IMR-90 (cell line): ENCODE measurements at regions not wholly inside any gene's neighbourhood (a gene's known extent, or its start where the extent isn't known, plus 50 kb on each side); places are given as distances from the start of the nearest gene placed in this dataset.

ENCODE experiments used
- ATAC-seq: fragments of 200-7000 bp; cut with Tn5 transposase; 2 replicates; pipeline ENCODE4 v1.9.1; 2020; ENCODE audit warnings: low read depth, mild to moderate bottlenecking, moderate library complexity
- BruUV-seq: library from RNA; stranded (reverse); fragments of 400-500 nt; replicated peaks from 2 replicates; lab custom pipeline; 2021; lab: Mats Ljungman, UMichigan
- CTCF ChIA-PET: fragments of 300-600 bp; formaldehyde crosslinking; extraction: SDS; loops from one replicate; lab custom pipeline; 2021; ENCODE audit warnings: antibody characterized with exemption; lab: Yijun Ruan, JAX
- POLR2A ChIA-PET: fragments of 300-600 bp; sonication (Branson Sonifier 250); formaldehyde crosslinking; loops from one replicate; lab custom pipeline; 2022; ENCODE audit warnings: antibody characterized with exemption; ENCODE audit not compliant: unreplicated experiment; lab: Charles Lee
- DNase-seq: peaks from one replicate; pipeline ENCODE4 v3.0.0; 2013
- H2AFZ ChIP-seq: replicated peaks from 2 replicates; pipeline ENCODE3; 2013; ENCODE audit warnings: low read length, mild to moderate bottlenecking; ENCODE audit not compliant: poor library complexity
- H2AK5ac ChIP-seq: 2 replicates; pipeline ENCODE4 v1.6.1; 2013; ENCODE audit warnings: low read depth, low read length, inconsistent platforms
- H2AK9ac ChIP-seq: replicated peaks from 2 replicates; pipeline ENCODE3; 2013; ENCODE audit warnings: mild to moderate bottlenecking, low read depth, low read length, moderate library complexity; ENCODE audit not compliant: poor library complexity
- H2BK120ac ChIP-seq: 2 replicates; pipeline ENCODE4 v1.6.1; 2013; ENCODE audit warnings: low read depth, low read length, inconsistent platforms
- H2BK15ac ChIP-seq: 3 replicates; pipeline ENCODE4 v1.6.1; 2013; ENCODE audit warnings: low read depth, low read length, inconsistent platforms
- H2BK20ac ChIP-seq: 2 replicates; pipeline ENCODE4 v1.6.1; 2013; ENCODE audit warnings: low read depth, mild to moderate bottlenecking, inconsistent platforms, low read length, moderate library complexity
- H2BK5ac ChIP-seq: 2 replicates; pipeline ENCODE4 v1.6.1; 2013; ENCODE audit warnings: mild to moderate bottlenecking, low read depth, low read length, inconsistent platforms; ENCODE audit not compliant: poor library complexity, severe bottlenecking
- H3K14ac ChIP-seq: replicated peaks from 2 replicates; pipeline ENCODE4 v1.6.1; 2013; ENCODE audit warnings: low read depth, low read length, inconsistent platforms
- H3K18ac ChIP-seq: 2 replicates; pipeline ENCODE4 v1.6.1; 2013; ENCODE audit warnings: low read depth, low read length, control low read depth
- H3K23ac ChIP-seq: 2 replicates; pipeline ENCODE4 v1.6.1; 2013; ENCODE audit warnings: low read depth, low read length, inconsistent platforms
- H3K27ac ChIP-seq: 2 replicates; pipeline ENCODE4 v1.5.1; 2013; ENCODE audit warnings: mild to moderate bottlenecking, control low read depth, low read length; ENCODE audit not compliant: insufficient read depth
- H3K27me3 ChIP-seq: 2 replicates; pipeline ENCODE4 v1.6.1; 2013; ENCODE audit warnings: low read length; ENCODE audit not compliant: control insufficient read depth, insufficient read depth
- H3K36me3 ChIP-seq: 2 replicates; pipeline ENCODE4 v1.6.1; 2013; ENCODE audit warnings: low read length, mixed read lengths; ENCODE audit not compliant: control insufficient read depth, insufficient read depth
- H3K4ac ChIP-seq: 2 replicates; pipeline ENCODE4 v1.6.1; 2013; ENCODE audit warnings: low read depth, low read length, inconsistent platforms
- H3K4me1 ChIP-seq: 2 replicates; pipeline ENCODE4 v1.6.1; 2013; ENCODE audit warnings: low read length, mixed read lengths; ENCODE audit not compliant: control insufficient read depth, insufficient read depth
- H3K4me2 ChIP-seq: 2 replicates; pipeline ENCODE4 v1.6.1; 2013; ENCODE audit warnings: low read depth, mild to moderate bottlenecking, control low read depth, low read length, moderate library complexity
- H3K4me3 ChIP-seq: 2 replicates; pipeline ENCODE4 v1.5.1; 2013; ENCODE audit warnings: low read depth, mild to moderate bottlenecking, control low read depth, low read length, moderate library complexity; ENCODE audit not compliant: insufficient read depth
- H3K56ac ChIP-seq: 2 replicates; pipeline ENCODE4 v1.6.1; 2013; ENCODE audit warnings: low read length, inconsistent platforms; ENCODE audit not compliant: insufficient read depth; ENCODE audit errors: extremely low read depth
- H3K79me1 ChIP-seq, 2 experiments: 2 replicates each; pipeline ENCODE4 v1.6.1; 2013; ENCODE audit warnings: low read length in 2 of 2, inconsistent platforms in 1 of 2, low read depth in 1 of 2
- H3K9ac ChIP-seq: 2 replicates; pipeline ENCODE4 v1.6.1; 2013; ENCODE audit warnings: low read depth, low read length, control low read depth
- H3K9me1 ChIP-seq: 2 replicates; pipeline ENCODE4 v1.6.1; 2013; ENCODE audit warnings: low read length, inconsistent platforms; ENCODE audit not compliant: insufficient read depth
- H3K9me3 ChIP-seq: 2 replicates; pipeline ENCODE4 v1.6.1; 2013; ENCODE audit warnings: low read length; ENCODE audit not compliant: control insufficient read depth, insufficient read depth
- H4K20me1 ChIP-seq: 2 replicates; pipeline ENCODE4 v1.6.1; 2013; ENCODE audit warnings: low read length, inconsistent platforms; ENCODE audit not compliant: insufficient read depth
- H4K5ac ChIP-seq: 2 replicates; pipeline ENCODE4 v1.6.1; 2013; ENCODE audit warnings: mild to moderate bottlenecking, low read depth, low read length, control low read depth
- H4K8ac ChIP-seq, 2 experiments: 2 replicates each; pipeline ENCODE4 v1.6.1; 2013; ENCODE audit warnings: low read depth in 2 of 2, low read length in 2 of 2, control low read depth in 1 of 2, inconsistent platforms in 1 of 2
- H4K91ac ChIP-seq: 2 replicates; pipeline ENCODE4 v1.6.1; 2013; ENCODE audit warnings: low read depth, low read length, inconsistent platforms; ENCODE audit not compliant: insufficient read depth
- BHLHE40 ChIP-seq: fragments of 150-350 bp; IDR thresholded peaks from 2 replicates; pipeline ENCODE4 v1.6.1; 2016; ENCODE audit warnings: mild to moderate bottlenecking, low read depth, low read length
- CEBPB ChIP-seq: IDR thresholded peaks from 2 replicates; pipeline ENCODE4 v1.6.1; 2012; ENCODE audit warnings: low read depth, low read length, improper control_type of control experiment
- CTCF ChIP-seq: conservative IDR thresholded peaks from 2 replicates; pipeline ENCODE4 v1.5.1; 2012; ENCODE audit warnings: mild to moderate bottlenecking, low read depth, low read length, improper control_type of control experiment
- ELK1 ChIP-seq: fragments of 150-350 bp; IDR thresholded peaks from 2 replicates; pipeline ENCODE4 v1.6.1; 2016; ENCODE audit warnings: low read depth, mild to moderate bottlenecking, low read length, moderate library complexity, borderline replicate concordance
- FOS ChIP-seq: fragments of 150-350 bp; IDR thresholded peaks from 2 replicates; pipeline ENCODE4 v1.6.1; 2016; ENCODE audit warnings: low read depth, low read length
- MAFK ChIP-seq: IDR thresholded peaks from 2 replicates; pipeline ENCODE4 v1.6.1; 2012; ENCODE audit warnings: low read depth, low read length, improper control_type of control experiment
- MAZ ChIP-seq: IDR thresholded peaks from 2 replicates; pipeline ENCODE4 v1.6.1; 2012; ENCODE audit warnings: low read depth, mild to moderate bottlenecking, low read length, improper control_type of control experiment, moderate library complexity, borderline replicate concordance
- NFE2L2 ChIP-seq: fragments of 150-350 bp; IDR thresholded peaks from 2 replicates; pipeline ENCODE4 v1.6.1; 2016; ENCODE audit warnings: low read depth, mild to moderate bottlenecking, low read length
- SMC3 ChIP-seq: fragments of 150-350 bp; IDR thresholded peaks from 2 replicates; pipeline ENCODE4 v1.6.1; 2016; ENCODE audit warnings: low read depth, mild to moderate bottlenecking, antibody characterized with exemption, low read length, moderate library complexity
- WGBS, 2 experiments: methylation state at CpG; one replicate each; pipeline versions ENCODE4 v1.1.5 to v1.1.7; 2013; ENCODE audit warnings: missing lambda C conversion rate in 2 of 2; ENCODE audit not compliant: insufficient read length in 1 of 2; ENCODE audit errors: extremely low coverage in 2 of 2; 5-methylcytosine and 5-hydroxymethylcytosine counted together
- dilution Hi-C: fragments of 300-500 bp; cut with HindIII; formaldehyde crosslinking; loops from one replicate; pipeline ENCODE4 v1.14.3; 2018; ENCODE audit warnings: low sequenced_read_pairs; ENCODE audit not compliant: unreplicated experiment
- in situ Hi-C: fragments of 300-500 bp; cut with MboI; formaldehyde crosslinking; loops from 3 replicates; pipeline ENCODE4 v1.14.3; 2019; ENCODE audit warnings: low sequenced_read_pairs, inconsistent platforms, mixed read lengths
- intact Hi-C: fragments of 100-400 bp; cut with micrococcal nuclease; formaldehyde crosslinking; loops from 2 replicates; pipeline ENCODE4 v1.10.0; 2022

GRCh38 chr19:34066007-34066643, 106.2 kb upstream of the LSM14A start:
- Histone ChIP-seq H3K9ac (no peak overlapping the region), H3K4me2 (no peak overlapping the region), H3K9me3 (no peaks in the 10 kb centered on the region), H2BK20ac (no peak overlapping the region), H3K36me3 (no peaks in the 10 kb centered on the region), H4K5ac (no peak overlapping the region), H3K4ac (no peak overlapping the region), H2AK5ac (no peak overlapping the region), H3K79me1 (no peaks in the 10 kb centered on the region), H4K20me1 (no peaks in the 10 kb centered on the region), H3K9me1 (no peaks in the 10 kb centered on the region), H3K4me1 (no peaks in the 10 kb centered on the region), H2AFZ (no peak overlapping the region), H2BK15ac (no peak overlapping the region), H3K56ac (no peak overlapping the region), H4K8ac (no peak overlapping the region), H2BK120ac (no peak overlapping the region), H3K18ac (no peak overlapping the region), H3K27me3 (no peaks in the 10 kb centered on the region), H2AK9ac (no peak overlapping the region), H3K14ac (no peak overlapping the region), H4K91ac (no peak overlapping the region), H3K23ac (no peak overlapping the region), H3K27ac (no peak overlapping the region), H2BK5ac (no peak overlapping the region), H3K4me3 (no peak overlapping the region)
- DNase-seq (no peak), ATAC-seq (no peak)
- ChIA-PET POLR2A (interaction anchor here (0.6 kb wide), 1 partner anchor 260 kb away, joined by 3 read pairs; no protein-coding TSS in a partner anchor), CTCF (interaction anchor here (0.9 kb wide), 1 partner anchor 24 kb away, joined by 3 read pairs; no protein-coding TSS in a partner anchor)
- TF ChIP-seq MAZ (no peak), BHLHE40 (no peak), CEBPB (no peak), CTCF (no peak), FOS (no peak), ELK1 (no peak), MAFK (no peak), SMC3 (no peak), NFE2L2 (no peak)
- intact Hi-C loops (no loop called here), in situ Hi-C loops (no loop called here), dilution Hi-C loops (no loop called here)
- whole genome bisulfite sequencing, 2 experiments, result 25% methylated on average over 5 of the region's 14 CpGs; no CpG with 5 or more reads in 1 of the 2 experiments
- BruUV-seq, result no TSS peak
